ENCODE measurements at regions not wholly inside any gene's neighbourhood (a gene's known extent, or its start where the extent isn't known, plus 50 kb on each side); places are given as distances from the start of the nearest gene placed in this dataset.

GRCh38 chr12:34290381-34290995 is 268.2 kb downstream of the ALG10 start:
- DNase-seq (ENCODE audit: low read depth in 1 of 2, low spot score in 1 of 2): no peak
- in situ Hi-C loops (cut with HindIII; ENCODE audit: low pct_unique_long_range_greater_than_20kb, low sequenced_read_pairs): no loop called here
- TF ChIP-seq JUND (IDR thresholded peaks at IDR 0.05; ENCODE audit: low read depth): no peak

GRCh38 chr12:34291001-34291400 is 268.7 kb downstream of the ALG10 start:
- no peak for TF ChIP-seq JUND (IDR thresholded peaks at IDR 0.05; ENCODE audit: low read depth)
- no peak for DNase-seq (ENCODE audit: low read depth in 1 of 2, low spot score in 1 of 2)
- in situ Hi-C loops (cut with HindIII; ENCODE audit: low pct_unique_long_range_greater_than_20kb, low sequenced_read_pairs): no loop called here

- no peak for DNase-seq (ENCODE audit: low read depth in 1 of 2, low spot score in 1 of 2)
- in situ Hi-C loops (cut with HindIII; ENCODE audit: low pct_unique_long_range_greater_than_20kb, low sequenced_read_pairs): no loop called here
- TF ChIP-seq JUND (IDR thresholded peaks at IDR 0.05; ENCODE audit: low read depth): no peak
Measured at GRCh38 chr12:34291426-34291901, 269.2 kb downstream of the ALG10 start.

GRCh38 chr12:34292736-34293625 is 270.7 kb downstream of the ALG10 start:
- no peak for TF ChIP-seq JUND (IDR thresholded peaks at IDR 0.05; ENCODE audit: low read depth)
- in situ Hi-C loops (cut with HindIII; ENCODE audit: low pct_unique_long_range_greater_than_20kb, low sequenced_read_pairs): no loop called here
- DNase-seq (ENCODE audit: low read depth in 1 of 2, low spot score in 1 of 2): peak in 1 of 2 experiments; percentile 48

GRCh38 chr12:34294137-34294536 is 271.8 kb downstream of the ALG10 start:
- in situ Hi-C loops (cut with HindIII; ENCODE audit: low pct_unique_long_range_greater_than_20kb, low sequenced_read_pairs): no loop called here
- DNase-seq (ENCODE audit: low read depth in 1 of 2, low spot score in 1 of 2): no peak
- no peak for TF ChIP-seq JUND (IDR thresholded peaks at IDR 0.05; ENCODE audit: low read depth)

- in situ Hi-C loops (cut with HindIII; ENCODE audit: low pct_unique_long_range_greater_than_20kb, low sequenced_read_pairs): no loop called here
- DNase-seq (ENCODE audit: low read depth in 1 of 2, low spot score in 1 of 2): no peak
- no peak for TF ChIP-seq JUND (IDR thresholded peaks at IDR 0.05; ENCODE audit: low read depth)
Measured at GRCh38 chr12:34294671-34295365, 272.5 kb downstream of the ALG10 start.

GRCh38 chr12:34295366-34296142 is 273.3 kb downstream of the ALG10 start:
- in situ Hi-C loops (cut with HindIII; ENCODE audit: low pct_unique_long_range_greater_than_20kb, low sequenced_read_pairs): no loop called here
- DNase-seq (ENCODE audit: low read depth in 1 of 2, low spot score in 1 of 2): no peak
- no peak for TF ChIP-seq JUND (IDR thresholded peaks at IDR 0.05; ENCODE audit: low read depth)

- TF ChIP-seq JUND (IDR thresholded peaks at IDR 0.05; ENCODE audit: low read depth): no peak
- DNase-seq (ENCODE audit: low read depth in 1 of 2, low spot score in 1 of 2): no peak
- in situ Hi-C loops (cut with HindIII; ENCODE audit: low pct_unique_long_range_greater_than_20kb, low sequenced_read_pairs): no loop called here
Measured at GRCh38 chr12:34296143-34297041, 274.1 kb downstream of the ALG10 start.

GRCh38 chr12:34297126-34297789 is 275.0 kb downstream of the ALG10 start:
- no peak for DNase-seq (ENCODE audit: low read depth in 1 of 2, low spot score in 1 of 2)
- in situ Hi-C loops (cut with HindIII; ENCODE audit: low pct_unique_long_range_greater_than_20kb, low sequenced_read_pairs): no loop called here
- TF ChIP-seq JUND (IDR thresholded peaks at IDR 0.05; ENCODE audit: low read depth): no peak

GRCh38 chr12:34297790-34298164 is 275.5 kb downstream of the ALG10 start:
- no peak for DNase-seq (ENCODE audit: low read depth in 1 of 2, low spot score in 1 of 2)
- no peak for TF ChIP-seq JUND (IDR thresholded peaks at IDR 0.05; ENCODE audit: low read depth)
- in situ Hi-C loops (cut with HindIII; ENCODE audit: low pct_unique_long_range_greater_than_20kb, low sequenced_read_pairs): no loop called here

All from T47D (cell line).